GM21737 (cell line): ENCODE measurements at regions not wholly inside any gene's neighbourhood (a gene's known extent, or its start where the extent isn't known, plus 50 kb on each side); places are given as distances from the start of the nearest gene placed in this dataset.

Experiments used
- ATAC-seq: cut with Tn5 transposase; IDR thresholded peaks from one replicate; pipeline ENCODE4 v1.9.1; 2021; ENCODE audit warnings: mild to moderate bottlenecking, moderate library complexity; ENCODE audit not compliant: unreplicated experiment

- no peak for ATAC-seq
Observed at GRCh38 chr6:24987446-24988115, 51.8 kb upstream of the RIPOR2 start.

- no peak for ATAC-seq
Observed at GRCh38 chr6:24988562-24988961, 52.8 kb upstream of the RIPOR2 start.

GRCh38 chr6:24990236-24990845 lies 54.6 kb upstream of the RIPOR2 start:
- no peak for ATAC-seq

- no peak for ATAC-seq
Observed at GRCh38 chr6:24990944-24991809, 55.4 kb upstream of the RIPOR2 start.

- ATAC-seq: peak; percentile 79
Observed at GRCh38 chr6:24991810-24992467, 56.2 kb upstream of the RIPOR2 start.

DNA sequence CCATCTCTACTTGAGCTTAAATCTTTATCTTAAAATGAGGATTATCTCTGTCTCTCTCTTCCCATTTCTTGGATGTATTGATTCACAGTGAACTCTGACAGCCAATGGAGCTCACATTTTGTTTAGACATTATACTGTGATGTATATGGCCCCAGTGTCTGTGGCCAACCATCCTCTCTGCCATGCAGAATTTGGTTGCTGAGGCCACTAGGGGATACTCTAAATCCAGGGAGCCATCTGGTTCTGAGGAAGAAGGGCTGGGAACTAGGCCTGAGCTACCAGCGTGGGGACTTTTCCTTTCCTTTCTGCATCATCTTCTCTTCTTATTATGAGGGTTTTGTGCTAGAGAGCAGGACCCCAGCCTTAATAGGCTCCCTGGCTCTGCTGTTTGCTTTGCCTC lies 59.1 kb upstream of the RIPOR2 start:
- ATAC-seq: no peak

DNA sequence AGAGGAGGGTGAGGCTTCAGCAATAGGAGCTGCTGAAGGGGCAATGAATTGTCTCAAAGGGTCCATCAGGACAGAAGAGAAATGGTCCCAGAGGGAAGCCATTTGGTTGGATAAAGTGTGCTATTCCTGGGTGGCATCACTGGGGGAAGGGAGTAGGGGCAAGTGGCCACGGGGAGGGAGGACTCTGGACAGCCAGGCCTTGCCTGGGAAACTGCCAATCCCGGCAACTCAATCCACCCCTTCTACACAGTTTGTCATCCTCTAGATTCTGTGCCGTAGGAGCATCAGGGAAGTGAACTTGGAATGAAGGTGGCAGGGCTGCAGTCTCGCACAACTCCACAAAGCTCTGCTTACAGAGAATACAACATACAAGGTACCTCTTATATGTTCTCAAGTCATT lies 59.5 kb upstream of the RIPOR2 start:
- ATAC-seq: no peak

DNA sequence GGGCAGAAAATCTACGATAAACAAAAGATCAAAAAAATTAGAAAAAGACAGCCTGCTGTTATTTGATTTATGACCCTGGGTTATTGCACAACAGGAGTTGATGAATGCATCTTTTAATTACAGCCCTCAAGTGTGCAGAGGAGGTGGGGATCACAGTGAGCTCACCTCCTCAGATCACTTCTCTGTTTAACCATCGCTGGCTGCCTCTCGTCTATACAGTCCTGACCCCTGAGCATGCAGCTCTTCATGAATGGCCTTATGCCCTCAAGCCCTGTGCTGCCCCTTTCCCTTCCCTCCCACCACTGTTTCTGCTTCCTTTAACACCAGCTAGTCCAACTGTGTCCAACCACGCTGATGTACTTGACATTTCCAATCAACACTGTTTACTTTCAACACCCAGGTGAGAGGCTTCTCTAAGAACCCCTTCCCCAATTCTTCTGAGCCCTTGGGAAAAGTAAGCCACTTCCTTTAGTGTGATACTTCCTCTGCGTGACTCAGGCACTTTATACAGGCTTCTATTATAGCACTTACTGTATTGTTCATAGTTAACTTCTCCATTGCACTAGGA lies 60.6 kb upstream of the RIPOR2 start:
- no peak for ATAC-seq

DNA sequence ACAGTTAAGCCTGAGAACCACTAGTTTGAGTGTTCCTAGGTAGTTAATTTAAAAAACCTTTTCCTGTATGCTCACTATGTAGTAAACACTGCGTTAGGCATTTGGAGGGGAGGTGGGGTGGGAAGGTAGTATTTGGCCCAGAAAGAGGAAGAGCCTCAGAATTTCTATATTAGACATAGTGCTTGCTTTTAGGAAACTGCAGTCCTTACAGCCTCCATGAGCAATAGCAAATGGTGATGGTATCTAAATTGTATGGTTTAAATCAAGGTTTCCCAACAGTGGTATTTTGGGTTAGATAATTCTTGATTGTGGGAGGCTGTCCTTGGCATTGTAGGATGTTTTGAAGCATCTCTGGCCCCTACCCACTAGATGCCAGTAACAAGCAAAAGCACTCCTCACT lies 61.5 kb upstream of the RIPOR2 start:
- no peak for ATAC-seq

DNA sequence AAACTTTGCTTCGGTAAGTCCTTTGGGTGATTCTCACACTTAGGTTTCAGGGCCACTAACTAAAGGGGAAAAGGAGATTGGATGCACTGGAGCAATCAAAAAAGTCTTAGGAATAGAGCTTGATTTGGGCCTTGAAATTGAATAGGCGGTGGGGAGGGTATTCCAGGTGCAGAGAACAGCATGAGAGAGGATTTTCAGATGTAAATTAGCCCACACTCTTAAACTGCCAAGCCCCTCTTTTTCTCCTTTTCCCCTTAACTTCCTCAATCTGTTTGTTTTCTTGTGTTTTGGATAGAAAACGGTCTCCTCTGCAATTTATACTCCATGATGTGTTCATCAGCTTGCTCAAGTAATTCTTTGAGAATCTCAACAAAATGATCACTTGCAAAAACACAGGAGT lies 62.1 kb upstream of the RIPOR2 start:
- no peak for ATAC-seq

GRCh38 chr6:25002326-25003091 lies 66.7 kb upstream of the RIPOR2 start:
- ATAC-seq: no peak

GRCh38 chr6:25004357-25004756 lies 68.6 kb upstream of the RIPOR2 start:
- no peak for ATAC-seq

DNA sequence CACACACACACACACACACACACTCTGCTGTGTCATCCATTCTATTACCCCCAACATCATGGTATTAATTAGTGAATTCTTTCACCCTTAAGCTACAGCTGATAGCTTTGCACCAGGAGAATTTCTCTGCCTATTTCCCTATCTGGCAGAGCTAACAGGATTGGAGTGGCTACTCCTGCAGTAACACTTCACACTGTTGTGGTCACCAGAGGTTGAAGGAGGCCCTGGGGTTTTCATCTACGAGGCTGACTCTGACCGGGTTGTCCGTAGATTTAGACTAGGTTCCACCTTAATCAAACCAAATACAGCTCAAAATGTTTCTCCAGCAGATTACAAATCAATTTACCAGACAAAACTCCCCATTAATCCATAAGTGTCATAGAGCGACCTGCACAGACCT lies 69.2 kb upstream of the RIPOR2 start:
- ATAC-seq: no peak

DNA sequence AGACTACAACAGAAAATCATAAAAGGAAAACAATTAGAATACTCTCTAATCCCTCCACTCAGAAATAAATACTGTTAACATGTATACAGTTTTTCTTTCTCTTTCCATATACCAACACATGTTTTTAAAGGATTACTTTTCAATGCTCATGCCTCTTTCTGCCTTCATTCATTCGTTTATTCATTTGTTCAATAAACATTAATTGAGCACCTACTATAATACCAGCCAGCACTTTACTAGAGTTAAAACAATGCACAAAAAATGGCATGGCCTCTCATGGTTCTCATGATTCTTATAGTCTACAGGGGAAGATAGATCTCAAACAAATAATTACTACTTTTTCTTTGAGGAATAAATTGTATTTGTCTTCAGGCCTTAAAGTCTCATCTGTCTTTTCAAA lies 70.3 kb upstream of the RIPOR2 start:
- ATAC-seq: no peak

GRCh38 chr6:25006565-25007001 lies 70.8 kb upstream of the RIPOR2 start:
- no peak for ATAC-seq

DNA sequence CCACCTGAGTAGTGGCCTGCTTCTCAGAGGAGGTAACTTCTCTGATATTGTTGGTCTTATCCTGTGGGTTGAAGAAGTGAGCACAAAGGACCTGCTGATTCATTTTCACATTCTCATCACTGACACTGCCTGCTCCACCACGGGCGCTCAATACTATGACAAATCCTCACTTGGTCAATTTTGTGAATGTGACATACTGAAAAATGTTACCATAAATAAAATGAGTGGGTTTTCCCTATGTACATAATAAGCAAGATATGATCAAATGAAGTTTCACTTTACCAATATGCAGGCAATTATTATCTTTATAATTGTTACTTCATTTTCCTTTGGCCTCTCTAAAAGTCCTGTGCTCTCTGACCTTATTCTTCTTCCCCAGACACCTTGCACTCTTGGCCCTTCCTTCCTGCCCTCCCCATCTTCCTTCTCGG lies 71.5 kb upstream of the RIPOR2 start:
- peak; percentile 63 for ATAC-seq

DNA sequence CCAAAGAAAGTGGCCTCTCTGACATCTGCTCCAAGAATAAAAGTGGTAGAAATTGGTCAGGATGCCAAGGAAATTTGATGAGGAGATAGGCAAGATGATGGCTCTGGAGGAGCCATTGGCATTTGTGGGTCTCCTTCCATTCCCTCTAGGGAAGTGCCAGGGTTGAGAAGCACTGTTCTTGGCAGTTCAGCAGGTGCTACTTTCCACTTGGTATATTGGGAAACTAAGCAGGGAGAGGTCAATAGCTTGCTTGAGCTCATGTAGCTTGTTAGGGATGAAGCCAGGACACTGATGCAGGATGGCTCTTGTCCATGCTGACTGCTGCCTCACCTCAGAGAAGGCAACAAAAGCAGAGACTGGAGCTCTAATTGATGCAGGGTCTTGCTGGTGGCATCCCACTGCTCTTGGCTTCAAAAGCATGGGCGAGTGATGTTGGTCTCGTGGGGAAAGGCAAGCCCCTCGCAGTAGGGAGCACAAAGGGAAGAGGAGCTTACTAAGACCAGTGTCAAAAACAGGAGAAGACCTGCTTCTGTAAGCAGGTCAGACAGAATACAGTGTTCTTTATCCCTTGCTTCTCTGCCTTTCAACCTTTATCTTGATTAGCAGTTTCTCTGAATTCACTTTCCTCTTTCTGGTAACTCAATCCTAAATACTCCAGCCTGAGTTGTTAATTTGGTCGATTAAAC lies 73.1 kb upstream of the RIPOR2 start:
- ATAC-seq: no peak

DNA sequence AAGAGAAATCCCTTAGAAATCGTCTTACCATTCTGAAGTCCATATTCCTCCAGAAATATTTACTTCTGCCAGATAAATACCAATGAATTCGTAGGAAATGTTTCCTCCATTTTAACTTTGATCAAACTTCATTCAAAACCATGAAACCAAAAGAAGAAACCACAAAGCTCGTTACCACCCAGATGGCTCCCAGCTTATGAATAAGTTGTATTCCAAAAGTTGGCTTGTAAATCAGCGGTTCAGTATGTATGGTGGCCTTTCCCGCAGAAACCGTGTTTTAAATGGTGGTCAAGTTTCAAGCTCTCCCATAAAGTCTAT lies 73.6 kb upstream of the RIPOR2 start:
- no peak for ATAC-seq

GRCh38 chr6:25010176-25010575 lies 74.4 kb upstream of the RIPOR2 start:
- ATAC-seq: no peak
